HepG2 (cell line): ENCODE measurements at regions not wholly inside any gene's neighbourhood (a gene's known extent, or its start where the extent isn't known, plus 50 kb on each side); places are given as distances from the start of the nearest gene placed in this dataset.

Source experiments
- CBFB ChIP-seq: sonication (generic); formaldehyde crosslinking; IDR thresholded peaks from 2 replicates; pipeline ENCODE4 v1.4.0; 2020; ENCODE audit warnings: missing genetic modification reagents
- IRF2 ChIP-seq: IDR thresholded peaks from 2 replicates; pipeline ENCODE4 v1.6.1; 2018; ENCODE audit warnings: missing genetic modification reagents, missing compliant biosample characterization
- NRL ChIP-seq: sonication (generic); formaldehyde crosslinking; IDR thresholded peaks from 2 replicates; pipeline ENCODE4 v1.5.0; 2020; ENCODE audit warnings: missing genetic modification reagents, mild to moderate bottlenecking, moderate library complexity, borderline replicate concordance
- PCBP2 ChIP-seq: fragments of 200-400 bp; formaldehyde crosslinking; optimal IDR thresholded peaks from 2 replicates; pipeline ENCODE3; 2018; ENCODE audit warnings: low read length, low read depth; ENCODE audit not compliant: poor library complexity, severe bottlenecking
- PHF5A ChIP-seq: IDR thresholded peaks from one replicate; pipeline ENCODE4 v1.6.1; 2018; ENCODE audit warnings: low read depth, missing genetic modification reagents; ENCODE audit not compliant: unreplicated experiment
- SYNCRIP ChIP-seq: fragments of 200-400 bp; formaldehyde crosslinking; IDR thresholded peaks from 2 replicates; pipeline ENCODE4 v1.6.1; 2018; ENCODE audit warnings: mild to moderate bottlenecking, low read depth, low read length; ENCODE audit not compliant: insufficient read depth
- TBX3 ChIP-seq: fragments of 450-650 bp; IDR thresholded peaks from 2 replicates; pipeline ENCODE4 v1.6.1; 2017; ENCODE audit warnings: antibody characterized with exemption, mild to moderate bottlenecking, inconsistent platforms, borderline replicate concordance
- ZFX ChIP-seq: sonication (generic); formaldehyde crosslinking; IDR thresholded peaks from 2 replicates; pipeline ENCODE4 v1.4.0; 2020; ENCODE audit warnings: mild to moderate bottlenecking, low read depth, missing genetic modification reagents, moderate library complexity
- ZNF143 ChIP-seq: sonication (generic); formaldehyde crosslinking; IDR thresholded peaks from 2 replicates; pipeline ENCODE4 v1.4.0; 2020; ENCODE audit warnings: missing genetic modification reagents
- ZNF20 ChIP-seq: sonication (generic); formaldehyde crosslinking; IDR thresholded peaks from 2 replicates; pipeline ENCODE4 v1.4.0; 2020; ENCODE audit warnings: mild to moderate bottlenecking, moderate library complexity, missing genetic modification reagents
- ZNF329 ChIP-seq: sonication (generic); formaldehyde crosslinking; IDR thresholded peaks from 2 replicates; pipeline ENCODE4 v1.9.0; 2021; ENCODE audit warnings: low read depth, mild to moderate bottlenecking, missing genetic modification reagents
- ZNF333 ChIP-seq: sonication (generic); formaldehyde crosslinking; IDR thresholded peaks from 2 replicates; pipeline ENCODE4 v1.4.0; 2020; ENCODE audit warnings: mild to moderate bottlenecking, missing genetic modification reagents, borderline replicate concordance
- ZNF557 ChIP-seq: sonication (generic); formaldehyde crosslinking; IDR thresholded peaks from 2 replicates; pipeline ENCODE4 v1.4.0; 2020; ENCODE audit warnings: missing genetic modification reagents
- ZNF709 ChIP-seq: sonication (generic); formaldehyde crosslinking; IDR thresholded peaks from 2 replicates; pipeline ENCODE4 v1.5.0; 2020; ENCODE audit warnings: mild to moderate bottlenecking, missing genetic modification reagents
- TF ChIP-seq, protein P1 (sequence below): sonication (generic); formaldehyde crosslinking; IDR thresholded peaks from 2 replicates; pipeline ENCODE4 v1.4.0; 2020; ENCODE audit warnings: missing genetic modification reagents
- TF ChIP-seq, protein P2 (sequence below): sonication (generic); formaldehyde crosslinking; IDR thresholded peaks from 2 replicates; pipeline ENCODE4 v1.4.0; 2020; ENCODE audit warnings: mild to moderate bottlenecking, low read depth, missing genetic modification reagents
- TF ChIP-seq, protein P3 (sequence below): IDR thresholded peaks from 2 replicates; pipeline ENCODE4 v1.6.1; 2016
- TF ChIP-seq, protein P4 (sequence below): sonication (generic); formaldehyde crosslinking; IDR thresholded peaks from 2 replicates; pipeline ENCODE4 v1.5.0; 2020; ENCODE audit warnings: missing genetic modification reagents
- TF ChIP-seq, protein P5 (sequence below): IDR thresholded peaks from 2 replicates; pipeline ENCODE4 v1.6.1; 2018; ENCODE audit warnings: missing genetic modification reagents
- TF ChIP-seq, protein P6 (sequence below): sonication (generic); formaldehyde crosslinking; IDR thresholded peaks from 2 replicates; pipeline ENCODE4 v1.8.1; 2023; ENCODE audit warnings: mild to moderate bottlenecking, missing genetic modification reagents
- TF ChIP-seq, protein P7 (sequence below): sonication (generic); formaldehyde crosslinking; IDR thresholded peaks from 2 replicates; pipeline ENCODE4 v1.5.1; 2020; ENCODE audit warnings: missing genetic modification reagents, mild to moderate bottlenecking, borderline replicate concordance

DNA sequence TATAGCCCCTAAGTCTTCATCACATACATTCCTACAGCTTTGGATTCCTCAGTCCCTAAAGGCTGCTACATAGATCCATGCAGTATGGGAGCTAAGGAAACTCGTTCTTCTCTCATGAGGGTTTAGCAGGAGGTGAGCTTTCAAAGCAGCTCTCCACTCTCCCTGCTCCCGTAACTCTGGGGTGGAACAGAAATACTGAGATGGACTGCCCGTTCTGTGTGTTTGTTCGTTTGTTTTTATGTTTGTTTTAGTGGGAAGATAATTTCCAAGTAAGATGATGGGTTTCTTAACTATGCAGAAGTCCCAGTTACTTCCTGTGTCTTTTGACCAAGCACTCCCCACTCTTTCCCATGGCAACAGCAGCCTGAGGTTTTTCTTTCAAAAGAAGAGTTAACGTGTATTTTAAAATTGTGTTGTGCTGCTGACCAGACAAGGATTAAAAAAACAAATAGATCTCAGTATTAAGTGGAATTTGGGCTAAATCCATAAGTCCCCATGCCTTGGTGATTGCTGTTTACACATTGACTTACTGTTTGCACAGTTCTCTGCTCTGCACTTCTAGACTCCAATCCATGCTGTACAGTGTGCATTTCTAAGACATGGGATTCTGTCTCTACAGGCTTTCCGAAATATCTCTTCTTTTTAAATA, 156.4 kb upstream of the SH3BP4 start (continued):
- TF ChIP-seq, protein P1, sequence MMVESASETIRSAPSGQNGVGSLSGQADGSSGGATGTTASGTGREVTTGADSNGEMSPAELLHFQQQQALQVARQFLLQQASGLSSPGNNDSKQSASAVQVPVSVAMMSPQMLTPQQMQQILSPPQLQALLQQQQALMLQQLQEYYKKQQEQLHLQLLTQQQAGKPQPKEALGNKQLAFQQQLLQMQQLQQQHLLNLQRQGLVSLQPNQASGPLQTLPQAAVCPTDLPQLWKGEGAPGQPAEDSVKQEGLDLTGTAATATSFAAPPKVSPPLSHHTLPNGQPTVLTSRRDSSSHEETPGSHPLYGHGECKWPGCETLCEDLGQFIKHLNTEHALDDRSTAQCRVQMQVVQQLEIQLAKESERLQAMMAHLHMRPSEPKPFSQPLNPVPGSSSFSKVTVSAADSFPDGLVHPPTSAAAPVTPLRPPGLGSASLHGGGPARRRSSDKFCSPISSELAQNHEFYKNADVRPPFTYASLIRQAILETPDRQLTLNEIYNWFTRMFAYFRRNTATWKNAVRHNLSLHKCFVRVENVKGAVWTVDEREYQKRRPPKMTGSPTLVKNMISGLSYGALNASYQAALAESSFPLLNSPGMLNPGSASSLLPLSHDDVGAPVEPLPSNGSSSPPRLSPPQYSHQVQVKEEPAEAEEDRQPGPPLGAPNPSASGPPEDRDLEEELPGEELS (CRISPR knock-in tag): peak; percentile 77
- no peak for TF ChIP-seq CBFB (CRISPR knock-in tag)
- TF ChIP-seq, protein P2, sequence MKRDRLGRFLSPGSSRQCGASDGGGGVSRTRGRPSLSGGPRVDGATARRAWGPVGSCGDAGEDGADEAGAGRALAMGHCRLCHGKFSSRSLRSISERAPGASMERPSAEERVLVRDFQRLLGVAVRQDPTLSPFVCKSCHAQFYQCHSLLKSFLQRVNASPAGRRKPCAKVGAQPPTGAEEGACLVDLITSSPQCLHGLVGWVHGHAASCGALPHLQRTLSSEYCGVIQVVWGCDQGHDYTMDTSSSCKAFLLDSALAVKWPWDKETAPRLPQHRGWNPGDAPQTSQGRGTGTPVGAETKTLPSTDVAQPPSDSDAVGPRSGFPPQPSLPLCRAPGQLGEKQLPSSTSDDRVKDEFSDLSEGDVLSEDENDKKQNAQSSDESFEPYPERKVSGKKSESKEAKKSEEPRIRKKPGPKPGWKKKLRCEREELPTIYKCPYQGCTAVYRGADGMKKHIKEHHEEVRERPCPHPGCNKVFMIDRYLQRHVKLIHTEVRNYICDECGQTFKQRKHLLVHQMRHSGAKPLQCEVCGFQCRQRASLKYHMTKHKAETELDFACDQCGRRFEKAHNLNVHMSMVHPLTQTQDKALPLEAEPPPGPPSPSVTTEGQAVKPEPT: no peak
- no peak for TF ChIP-seq PCBP2
- TF ChIP-seq ZFX (CRISPR knock-in tag): no peak
- TF ChIP-seq ZNF20 (CRISPR knock-in tag): no peak
- TF ChIP-seq, protein P3, sequence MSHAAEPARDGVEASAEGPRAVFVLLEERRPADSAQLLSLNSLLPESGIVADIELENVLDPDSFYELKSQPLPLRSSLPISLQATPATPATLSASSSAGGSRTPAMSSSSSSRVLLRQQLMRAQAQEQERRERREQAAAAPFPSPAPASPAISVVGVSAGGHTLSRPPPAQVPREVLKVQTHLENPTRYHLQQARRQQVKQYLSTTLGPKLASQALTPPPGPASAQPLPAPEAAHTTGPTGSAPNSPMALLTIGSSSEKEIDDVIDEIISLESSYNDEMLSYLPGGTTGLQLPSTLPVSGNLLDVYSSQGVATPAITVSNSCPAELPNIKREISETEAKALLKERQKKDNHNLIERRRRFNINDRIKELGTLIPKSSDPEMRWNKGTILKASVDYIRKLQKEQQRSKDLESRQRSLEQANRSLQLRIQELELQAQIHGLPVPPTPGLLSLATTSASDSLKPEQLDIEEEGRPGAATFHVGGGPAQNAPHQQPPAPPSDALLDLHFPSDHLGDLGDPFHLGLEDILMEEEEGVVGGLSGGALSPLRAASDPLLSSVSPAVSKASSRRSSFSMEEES (CRISPR knock-in tag): 0 out of 2 replicates have a peak, but pooled peaks have one; percentile 30
- no peak for TF ChIP-seq ZNF709 (CRISPR knock-in tag)
- TF ChIP-seq, protein P4, sequence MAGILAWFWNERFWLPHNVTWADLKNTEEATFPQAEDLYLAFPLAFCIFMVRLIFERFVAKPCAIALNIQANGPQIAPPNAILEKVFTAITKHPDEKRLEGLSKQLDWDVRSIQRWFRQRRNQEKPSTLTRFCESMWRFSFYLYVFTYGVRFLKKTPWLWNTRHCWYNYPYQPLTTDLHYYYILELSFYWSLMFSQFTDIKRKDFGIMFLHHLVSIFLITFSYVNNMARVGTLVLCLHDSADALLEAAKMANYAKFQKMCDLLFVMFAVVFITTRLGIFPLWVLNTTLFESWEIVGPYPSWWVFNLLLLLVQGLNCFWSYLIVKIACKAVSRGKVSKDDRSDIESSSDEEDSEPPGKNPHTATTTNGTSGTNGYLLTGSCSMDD (CRISPR knock-in tag): no peak
- no peak for TF ChIP-seq TBX3
- TF ChIP-seq, protein P5, sequence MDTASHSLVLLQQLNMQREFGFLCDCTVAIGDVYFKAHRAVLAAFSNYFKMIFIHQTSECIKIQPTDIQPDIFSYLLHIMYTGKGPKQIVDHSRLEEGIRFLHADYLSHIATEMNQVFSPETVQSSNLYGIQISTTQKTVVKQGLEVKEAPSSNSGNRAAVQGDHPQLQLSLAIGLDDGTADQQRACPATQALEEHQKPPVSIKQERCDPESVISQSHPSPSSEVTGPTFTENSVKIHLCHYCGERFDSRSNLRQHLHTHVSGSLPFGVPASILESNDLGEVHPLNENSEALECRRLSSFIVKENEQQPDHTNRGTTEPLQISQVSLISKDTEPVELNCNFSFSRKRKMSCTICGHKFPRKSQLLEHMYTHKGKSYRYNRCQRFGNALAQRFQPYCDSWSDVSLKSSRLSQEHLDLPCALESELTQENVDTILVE: peak; percentile 16; the same call in 1 of the 2 replicates
- TF ChIP-seq IRF2 (CRISPR knock-in tag): peak; percentile 44; the same call in 1 of the 2 replicates
- TF ChIP-seq ZNF143: no peak
- TF ChIP-seq ZNF557 (CRISPR knock-in tag): no peak
- no peak for TF ChIP-seq SYNCRIP
- TF ChIP-seq PHF5A: no peak
- TF ChIP-seq ZNF329: no peak
- TF ChIP-seq NRL: no peak
- TF ChIP-seq, protein P6, sequence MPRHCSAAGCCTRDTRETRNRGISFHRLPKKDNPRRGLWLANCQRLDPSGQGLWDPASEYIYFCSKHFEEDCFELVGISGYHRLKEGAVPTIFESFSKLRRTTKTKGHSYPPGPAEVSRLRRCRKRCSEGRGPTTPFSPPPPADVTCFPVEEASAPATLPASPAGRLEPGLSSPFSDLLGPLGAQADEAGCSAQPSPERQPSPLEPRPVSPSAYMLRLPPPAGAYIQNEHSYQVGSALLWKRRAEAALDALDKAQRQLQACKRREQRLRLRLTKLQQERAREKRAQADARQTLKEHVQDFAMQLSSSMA (CRISPR knock-in tag): no peak
- no peak for TF ChIP-seq ZNF333 (CRISPR knock-in tag)
- TF ChIP-seq, protein P7, sequence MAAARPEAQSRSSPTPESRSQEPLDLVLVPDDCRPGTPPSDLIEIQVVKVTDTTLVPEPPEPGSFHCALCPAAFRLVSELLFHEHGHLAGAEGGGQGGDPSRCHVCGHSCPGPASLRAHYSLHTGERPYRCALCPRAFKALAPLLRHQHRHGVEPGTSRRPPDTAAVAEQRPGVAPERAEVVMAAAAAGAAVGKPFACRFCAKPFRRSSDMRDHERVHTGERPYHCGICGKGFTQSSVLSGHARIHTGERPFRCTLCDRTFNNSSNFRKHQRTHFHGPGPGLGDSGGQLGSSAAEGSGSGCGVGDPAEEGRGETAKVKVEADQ (CRISPR knock-in tag): no peak
